ENCODE measurements at regions not wholly inside any gene's neighbourhood (a gene's known extent, or its start where the extent isn't known, plus 50 kb on each side); places are given as distances from the start of the nearest gene placed in this dataset.
"Not testable (repeated sequence)": the region's sequence is repeated elsewhere in the genome, so short reads cannot be mapped to it uniquely, and the experiment has no call there.

DNA sequence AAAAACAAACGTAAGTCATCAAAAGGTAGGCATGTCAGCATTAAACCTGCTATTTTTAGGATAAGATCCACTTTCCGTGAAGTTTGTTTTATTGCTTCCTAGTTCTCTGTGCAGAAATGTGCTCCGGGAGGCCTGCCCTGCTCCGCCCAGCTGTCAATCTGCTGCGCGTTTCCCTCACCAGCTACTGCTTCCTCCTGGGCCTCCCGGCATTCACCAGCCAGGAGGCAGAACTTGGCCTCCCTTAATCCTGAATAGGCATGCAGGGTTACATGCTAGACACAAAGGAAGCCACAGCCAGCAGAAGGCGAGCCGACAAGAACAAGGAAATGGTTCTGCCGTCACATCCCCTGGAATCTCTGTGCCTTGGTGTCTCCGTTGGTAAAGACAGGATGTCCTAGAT lies 386.2 kb downstream of the IRS2 start:
- no peak for DNase-seq (ENCODE audit: low read depth in 3 of 3)

DNA sequence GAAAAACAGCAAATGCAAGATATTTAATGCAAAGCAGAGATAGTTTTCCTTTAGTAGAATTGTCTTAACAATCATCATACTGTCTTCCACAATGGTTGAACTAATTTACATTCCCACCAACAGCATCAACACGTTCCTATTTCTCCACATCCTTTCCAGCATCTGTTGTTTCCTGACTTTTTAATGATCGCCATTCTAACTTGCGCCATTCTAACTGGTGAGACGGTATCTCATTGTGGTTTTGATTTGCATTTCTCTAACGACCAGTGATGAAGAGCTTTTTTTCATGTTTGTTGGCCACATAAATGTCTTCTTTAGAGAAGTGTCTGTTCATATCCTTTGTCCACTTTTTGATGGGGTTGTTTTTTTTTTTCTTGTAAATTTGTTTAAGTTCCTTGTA lies 388.3 kb downstream of the IRS2 start:
- not testable (repeated sequence) for DNase-seq (ENCODE audit: low read depth in 3 of 3)

DNA sequence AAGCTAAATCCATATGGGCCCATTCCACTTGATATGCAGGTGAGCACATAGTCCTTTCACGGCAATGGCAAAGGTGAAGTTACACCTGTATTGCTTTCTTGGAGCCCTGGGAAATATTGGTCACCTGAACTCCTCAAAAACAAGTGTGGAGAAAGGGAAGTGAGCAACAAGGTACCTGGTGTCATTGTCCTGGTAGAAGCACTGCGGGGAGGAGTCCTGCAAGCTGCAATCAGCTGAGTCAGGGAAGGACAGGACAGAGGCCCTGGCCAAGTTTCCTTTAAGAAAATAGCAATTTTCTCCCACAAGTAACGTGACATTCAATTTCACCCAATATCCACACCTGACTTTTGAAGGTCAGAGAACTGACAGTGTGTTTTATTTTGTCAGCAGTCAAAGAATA lies 389.1 kb downstream of the IRS2 start:
- DNase-seq (ENCODE audit: low read depth in 3 of 3), result no peak

DNA sequence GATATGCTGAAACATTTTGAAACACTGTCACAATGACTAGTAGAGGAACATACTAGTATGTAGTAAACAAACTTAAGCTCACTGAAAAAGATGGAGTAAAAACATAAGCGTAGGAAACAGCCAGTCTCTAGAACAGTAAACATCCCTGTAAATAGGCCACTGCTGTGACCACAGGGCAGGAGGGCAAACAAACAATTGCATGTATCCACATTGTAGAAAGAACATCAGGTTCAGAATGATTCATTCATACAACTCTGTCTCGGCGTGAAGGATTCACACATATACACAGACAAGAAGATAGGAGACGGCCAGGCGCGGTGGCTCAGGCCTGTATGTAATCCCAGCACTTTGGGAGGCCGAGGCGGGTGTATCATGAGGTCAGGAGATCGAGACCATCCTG lies 390.1 kb downstream of the IRS2 start:
- no peak for DNase-seq (ENCODE audit: low read depth in 3 of 3)

DNA sequence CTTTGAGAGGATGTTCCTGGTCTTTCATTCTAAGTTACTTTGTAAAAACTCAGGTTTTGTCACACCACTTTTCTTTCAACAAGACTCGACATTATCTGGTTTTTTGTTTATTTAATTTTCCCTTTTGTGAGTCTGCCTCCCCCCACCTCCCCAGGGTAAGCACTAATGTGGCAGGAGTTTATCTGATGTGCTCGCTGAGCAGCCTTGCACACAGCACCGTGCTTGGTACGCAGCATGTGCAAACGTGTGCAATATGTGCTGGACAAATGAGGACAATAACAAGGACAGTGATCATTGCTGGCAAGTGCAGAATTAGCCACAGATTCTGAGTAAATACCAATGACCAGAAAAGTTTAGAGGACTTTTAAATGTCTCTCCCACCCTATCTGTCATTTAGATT lies 391.4 kb downstream of the IRS2 start:
- no peak for DNase-seq (ENCODE audit: low read depth in 3 of 3)

DNA sequence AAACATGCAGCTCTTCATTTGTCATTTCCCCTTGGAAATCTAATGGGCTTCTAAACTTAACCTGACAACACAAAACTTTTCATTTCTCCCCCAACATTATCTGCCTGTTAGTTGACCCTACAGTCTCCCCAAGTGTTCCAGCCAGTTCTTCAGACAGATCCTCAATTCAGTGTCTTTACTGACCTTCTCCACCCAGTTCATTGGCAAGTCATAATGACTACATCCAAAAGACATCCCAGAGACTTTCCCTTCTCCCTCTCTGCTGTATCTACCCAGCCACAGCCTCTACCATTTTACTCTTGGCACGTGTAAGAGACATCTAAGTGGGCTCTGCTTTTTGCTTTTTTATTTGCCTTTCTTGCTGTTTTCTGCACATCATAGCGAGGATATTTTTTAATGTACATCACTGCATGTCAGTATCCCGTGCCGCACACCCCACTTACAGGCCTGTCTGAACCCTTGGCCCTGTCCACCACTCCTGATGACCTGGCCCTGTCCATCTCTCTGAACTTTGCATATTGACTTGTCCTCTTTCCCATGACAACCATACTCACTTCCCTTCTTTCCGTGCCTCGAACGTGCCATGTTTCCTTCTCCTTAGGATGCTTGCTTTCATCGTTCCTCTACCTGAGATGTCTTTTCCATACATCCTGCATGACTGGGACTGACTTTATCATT lies 391.9 kb downstream of the IRS2 start:
- DNase-seq (ENCODE audit: low read depth in 3 of 3), result no peak

DNA sequence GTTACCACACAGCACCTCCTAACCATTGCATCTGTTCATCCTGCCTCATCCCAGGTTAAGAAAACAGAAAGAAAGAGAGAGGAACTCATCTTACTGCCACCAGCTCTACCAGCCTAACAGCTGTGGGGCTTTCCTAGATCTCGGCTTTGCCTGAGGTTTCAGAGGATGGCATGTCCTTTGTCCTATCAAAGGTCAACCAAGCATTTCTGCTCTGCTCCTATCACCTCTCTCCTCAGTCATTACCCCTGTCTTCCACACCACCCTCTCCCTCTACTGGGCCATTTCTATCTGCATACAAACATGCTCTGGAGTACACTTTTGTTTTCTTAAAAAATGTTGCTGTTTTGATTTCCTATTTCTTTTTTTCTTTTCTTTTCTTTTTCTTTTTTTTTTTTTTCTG lies 393.3 kb downstream of the IRS2 start:
- DNase-seq (ENCODE audit: low read depth in 3 of 3), result no peak

DNA sequence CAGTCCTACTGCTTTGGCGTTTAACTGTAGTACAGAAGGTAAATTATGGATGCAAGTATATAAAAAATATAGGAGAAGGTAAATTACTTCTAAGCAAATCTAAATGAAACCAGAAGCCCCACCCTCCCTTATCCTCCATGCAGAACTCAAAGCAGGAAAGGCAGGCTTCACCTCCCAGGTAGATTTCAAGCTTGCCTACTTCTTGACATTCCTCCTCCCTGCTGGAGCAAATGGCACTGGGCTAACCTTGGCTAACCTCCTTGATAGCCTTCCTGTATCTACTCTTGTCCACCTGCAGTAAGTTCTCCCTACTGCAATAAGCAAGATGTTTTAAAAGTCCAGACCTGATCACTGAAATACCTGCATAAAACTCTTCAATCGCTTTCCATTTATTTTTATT lies 396.0 kb downstream of the IRS2 start:
- DNase-seq (ENCODE audit: low read depth in 3 of 3), result no peak

DNA sequence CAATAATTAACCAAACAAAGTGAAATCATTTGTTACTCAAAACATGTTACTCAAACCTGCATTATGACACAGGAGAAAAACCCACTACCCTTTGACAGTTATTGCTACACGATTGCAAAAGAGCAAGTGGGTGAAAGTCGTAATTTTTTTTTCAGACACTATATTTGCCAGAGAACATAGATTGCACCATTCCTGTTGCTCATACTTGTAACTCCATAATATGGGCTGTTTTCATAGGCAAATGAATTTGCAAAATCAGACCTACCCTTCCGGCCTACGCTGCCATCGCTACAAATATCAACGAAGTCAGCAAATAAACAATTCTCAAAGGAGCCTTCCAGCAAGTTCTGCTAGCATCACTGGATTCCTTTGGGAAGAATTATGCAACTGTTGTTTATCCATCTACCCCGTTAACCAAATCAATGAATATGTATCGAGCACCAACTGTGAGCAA lies 396.5 kb downstream of the IRS2 start:
- DNase-seq (ENCODE audit: low read depth in 3 of 3), result no peak

DNA sequence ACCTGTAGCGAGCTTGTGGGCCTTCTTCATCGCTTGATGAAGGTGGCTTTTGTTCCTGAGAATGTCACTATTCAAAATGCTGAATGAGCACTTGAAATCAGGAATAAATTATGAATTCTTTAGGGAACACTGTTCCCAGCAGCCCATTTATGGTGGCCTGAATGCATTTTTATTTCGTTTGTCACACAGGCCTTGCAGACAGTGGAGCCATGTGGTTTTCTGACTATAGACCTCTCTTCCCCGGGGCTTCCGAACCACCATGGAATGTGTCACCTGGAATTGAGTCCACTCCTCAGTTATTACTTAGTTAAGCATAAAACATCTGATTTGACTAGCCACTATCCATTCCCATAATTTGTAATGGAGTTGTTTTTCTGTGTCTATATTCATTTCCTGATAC lies 396.9 kb downstream of the IRS2 start:
- no peak for DNase-seq (ENCODE audit: low read depth in 3 of 3)

DNA sequence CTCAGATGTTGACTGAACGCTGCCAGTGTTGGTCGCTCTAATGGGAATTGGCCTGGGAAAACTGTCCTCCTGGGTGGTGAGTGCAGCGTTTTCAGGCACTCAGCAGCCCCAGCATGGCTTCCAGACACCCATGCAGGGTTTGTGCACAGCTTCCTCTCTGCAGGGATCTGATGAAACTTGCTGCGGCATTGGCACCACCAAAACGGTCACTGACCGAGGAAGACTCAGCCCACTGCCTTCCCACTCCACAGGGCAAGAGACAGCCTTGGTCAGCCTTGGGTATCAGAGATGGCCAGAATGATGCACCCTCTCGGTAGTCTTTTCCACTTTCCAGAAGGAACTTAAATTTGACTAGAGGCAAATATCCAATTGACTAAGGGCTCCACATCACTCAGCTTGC lies 398.9 kb downstream of the IRS2 start:
- DNase-seq (ENCODE audit: low read depth in 3 of 3), result no peak

DNA sequence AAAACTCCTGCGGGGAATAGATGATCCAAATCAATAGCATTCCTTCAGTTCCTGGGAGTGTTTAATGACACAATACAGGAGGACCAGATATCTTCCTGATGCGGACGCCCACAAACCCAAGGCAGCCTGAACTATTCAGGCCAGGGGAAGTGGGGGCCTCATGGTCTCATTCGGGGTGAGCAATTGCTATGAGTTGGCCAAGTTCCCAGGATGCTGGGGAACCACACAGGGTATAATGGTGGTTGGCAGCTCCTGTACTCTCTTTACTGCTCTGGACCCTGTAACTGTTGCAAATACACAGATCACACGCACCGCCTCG lies 401.2 kb downstream of the IRS2 start:
- no peak for DNase-seq (ENCODE audit: low read depth in 3 of 3)

DNA sequence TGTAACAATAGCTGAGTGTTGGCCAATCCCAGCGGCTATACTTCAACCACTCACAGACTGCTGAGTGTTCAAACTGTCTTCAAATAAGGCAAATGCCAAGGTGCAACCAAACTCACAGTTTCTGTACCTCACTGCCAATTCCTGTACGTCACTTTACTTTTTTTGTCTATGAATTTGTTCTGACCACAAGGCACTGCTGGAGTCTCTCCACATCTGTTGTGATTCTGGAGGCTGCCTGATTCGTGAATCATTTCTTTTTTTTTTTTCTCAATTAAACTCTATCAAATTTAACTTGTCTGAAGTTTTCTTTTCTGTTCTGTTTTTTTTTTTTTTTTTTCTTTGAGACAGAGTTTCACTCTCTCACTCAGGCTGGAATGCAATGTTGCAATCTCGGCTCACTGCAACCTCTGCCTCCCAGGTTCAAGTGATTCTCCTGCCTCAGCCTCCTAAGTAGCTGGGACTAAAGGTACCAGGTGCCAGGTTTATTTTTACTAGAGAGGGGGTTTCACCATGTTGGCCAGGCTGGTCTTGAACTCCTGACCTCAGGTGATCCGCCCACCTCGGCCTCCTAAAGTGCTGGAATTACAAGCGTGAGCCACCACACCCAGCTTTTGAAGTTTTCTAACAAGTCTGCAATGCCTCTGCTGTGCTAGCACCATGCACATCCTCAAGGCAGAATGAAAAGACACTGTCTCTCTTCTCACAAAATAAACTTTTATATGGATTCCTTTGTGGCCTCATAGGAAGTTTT lies 401.7 kb downstream of the IRS2 start:
- DNase-seq (ENCODE audit: low read depth in 3 of 3), result no peak

DNA sequence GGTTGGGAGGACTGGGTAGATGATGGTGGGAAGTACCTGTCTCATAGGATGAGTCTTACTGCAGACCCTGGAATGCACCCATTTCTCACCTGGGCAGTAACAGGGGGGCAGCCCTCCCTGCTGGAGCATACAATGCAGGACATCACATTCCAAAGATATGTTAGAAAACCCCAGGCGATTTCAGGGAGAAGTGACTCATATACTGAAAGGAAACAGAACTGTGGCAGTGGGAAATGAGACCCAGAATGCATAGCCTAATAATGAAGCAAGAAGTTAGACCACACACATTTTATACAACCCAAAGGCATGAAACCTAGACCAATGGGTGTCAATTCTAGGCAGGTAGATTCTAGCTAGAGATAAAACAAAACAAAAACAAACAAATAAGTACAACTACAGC lies 402.7 kb downstream of the IRS2 start:
- DNase-seq (ENCODE audit: low read depth in 3 of 3), result no peak

DNA sequence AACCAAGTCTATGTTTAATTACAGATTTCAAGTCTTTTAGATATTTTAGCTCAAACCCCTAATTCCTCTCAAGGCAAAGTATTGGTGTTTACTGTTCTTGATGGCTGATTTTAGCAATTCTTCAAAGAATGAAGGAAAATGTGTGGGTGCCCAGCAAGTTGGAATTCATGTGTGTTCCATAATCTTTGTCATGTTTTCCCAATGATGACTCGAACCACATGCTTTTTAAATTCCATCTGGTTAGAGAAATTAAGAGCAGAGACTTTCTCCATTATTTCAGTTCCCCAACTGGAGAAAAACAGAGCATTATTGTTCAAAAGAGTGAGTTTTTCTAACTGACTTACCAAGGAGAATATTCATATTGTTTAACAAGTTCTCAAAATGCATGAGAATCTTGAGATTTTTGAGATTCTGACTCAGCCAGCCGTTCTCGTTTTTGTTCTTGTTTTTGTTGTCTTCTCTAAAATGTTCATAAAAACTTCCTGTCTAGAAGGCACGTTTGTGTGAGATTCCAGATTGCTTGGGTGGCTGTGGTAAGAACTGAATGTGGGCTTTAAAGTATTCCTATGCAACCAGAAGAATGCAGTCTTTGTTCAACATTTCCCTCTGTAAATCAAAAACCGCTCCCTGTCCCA lies 404.7 kb downstream of the IRS2 start:
- no peak for DNase-seq (ENCODE audit: low read depth in 3 of 3)

DNA sequence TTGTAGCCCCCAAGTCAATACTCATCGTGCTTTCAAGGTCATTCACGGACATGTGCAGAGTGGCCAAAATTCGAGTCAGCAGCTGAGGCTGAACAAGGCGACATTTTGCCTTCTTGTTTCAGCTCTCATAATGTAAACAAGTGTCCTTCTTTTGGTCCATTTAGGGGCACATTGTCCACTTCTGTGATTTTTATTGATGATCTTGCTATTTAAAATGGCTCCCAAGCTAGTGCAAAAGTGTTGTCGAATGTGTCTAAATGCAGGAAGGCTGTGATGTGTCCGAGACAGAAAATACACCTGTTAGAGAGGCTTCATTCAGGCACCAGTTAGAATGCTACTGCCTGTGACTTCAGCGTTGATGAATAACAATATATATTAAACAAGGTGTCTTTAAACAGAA lies 405.9 kb downstream of the IRS2 start:
- DNase-seq (ENCODE audit: low read depth in 3 of 3), result no peak

DNA sequence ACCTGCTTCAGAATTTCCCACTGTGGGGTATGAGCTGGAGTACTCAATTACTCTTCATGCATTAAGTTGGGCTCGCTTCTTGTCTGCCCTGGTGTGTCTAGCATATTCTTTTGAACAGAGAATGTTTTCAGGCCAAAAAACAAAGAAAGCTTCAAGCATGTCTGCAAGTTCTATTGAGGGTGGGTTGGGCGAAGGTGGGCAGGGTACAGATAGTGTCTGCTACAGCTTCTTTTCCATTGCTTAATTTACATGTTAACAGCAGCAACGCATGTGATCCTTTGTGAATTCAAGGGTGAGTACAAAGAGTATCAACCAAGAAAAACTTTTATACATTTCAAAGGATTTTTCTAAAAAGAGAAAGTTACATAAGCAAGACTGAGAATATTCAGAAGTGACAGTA lies 406.5 kb downstream of the IRS2 start:
- DNase-seq (ENCODE audit: low read depth in 3 of 3), result no peak

DNA sequence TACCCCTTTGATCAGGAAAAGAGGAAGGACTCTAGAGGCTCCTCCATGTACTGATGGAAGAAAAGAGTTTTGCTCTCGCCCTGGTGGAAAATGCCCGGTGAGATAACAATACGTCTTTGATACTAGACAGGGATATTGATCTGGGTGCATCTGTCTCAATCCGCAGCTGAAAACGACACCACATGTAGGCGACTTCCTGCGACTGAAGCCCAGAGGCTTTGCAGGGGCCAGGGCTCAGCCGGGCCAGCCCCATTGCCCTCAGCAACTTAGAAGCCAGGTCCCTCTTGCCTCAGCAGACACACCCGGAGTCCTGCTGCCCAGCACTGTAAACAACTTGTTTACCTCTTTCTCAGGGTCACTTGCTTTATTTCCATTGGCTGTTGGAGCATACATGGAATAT lies 409.4 kb downstream of the IRS2 start:
- DNase-seq (ENCODE audit: low read depth in 3 of 3), result no peak

DNA sequence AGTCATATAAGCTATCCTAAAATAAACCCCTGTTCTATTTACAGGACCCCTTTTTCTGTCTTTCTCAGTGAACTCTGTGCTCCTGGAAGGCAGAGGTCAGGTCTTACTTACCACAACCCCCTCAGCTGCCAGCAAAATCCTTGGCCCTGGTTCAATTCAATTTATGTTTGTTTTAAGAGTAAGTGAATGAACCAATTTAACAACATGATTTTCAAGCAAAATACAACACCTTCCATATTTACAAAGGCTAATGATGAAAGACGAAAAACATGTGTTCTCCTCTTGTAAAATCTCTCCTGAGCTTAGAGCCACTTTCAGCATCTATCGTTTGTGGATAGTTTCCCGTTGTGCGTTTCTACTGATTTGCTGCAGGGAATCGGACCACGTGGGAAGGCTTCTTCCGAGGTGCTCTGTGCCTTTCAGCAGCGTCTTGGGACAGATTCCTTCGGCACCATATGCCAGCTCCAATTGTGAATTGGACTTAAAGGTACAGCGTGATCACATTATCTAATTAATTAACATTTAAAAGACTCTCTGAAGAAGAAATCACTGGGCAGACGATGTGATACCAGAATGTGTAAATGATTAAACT lies 411.7 kb downstream of the IRS2 start:
- no peak for DNase-seq (ENCODE audit: low read depth in 3 of 3)

DNA sequence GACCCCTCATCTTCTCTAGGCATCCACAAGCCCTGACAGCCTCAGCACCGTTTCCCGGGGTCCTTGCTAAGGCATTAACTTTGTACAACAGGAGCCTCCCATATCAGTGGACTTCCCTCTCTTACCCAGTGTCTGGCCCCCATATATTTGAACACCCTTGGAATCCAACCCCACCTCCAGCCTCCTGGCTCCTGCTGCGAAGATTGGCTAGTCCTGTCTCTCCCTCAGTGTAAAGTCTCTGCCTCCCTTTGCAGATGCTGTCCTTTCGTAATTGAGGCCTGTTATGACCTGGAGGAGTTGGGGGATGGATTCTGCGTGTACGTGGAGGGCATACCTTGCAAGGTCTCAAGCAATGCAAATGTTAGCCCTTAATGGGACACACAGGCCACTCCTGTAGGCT lies 413.7 kb downstream of the IRS2 start:
- no peak for DNase-seq (ENCODE audit: low read depth in 3 of 3)

DNA sequence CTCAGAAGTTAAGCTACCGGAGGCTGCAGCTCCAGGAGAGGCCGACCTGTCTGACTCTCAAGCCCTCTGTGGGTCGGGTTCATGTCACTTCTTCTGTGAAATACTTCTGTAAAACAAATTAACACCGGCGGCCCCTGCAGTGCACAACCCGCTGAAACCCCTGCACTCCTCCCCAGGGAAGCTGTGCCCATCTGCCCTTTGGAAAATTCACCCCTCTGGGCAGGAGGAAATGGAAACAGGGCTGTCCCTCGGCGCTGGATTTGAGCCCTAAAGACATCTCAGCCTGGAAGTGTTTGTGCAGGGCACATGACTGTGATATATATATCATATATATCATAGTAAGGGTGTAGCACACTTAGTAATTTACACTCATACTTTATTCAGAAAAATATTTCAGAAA lies 415.3 kb downstream of the IRS2 start:
- no peak for DNase-seq (ENCODE audit: low read depth in 3 of 3)

DNA sequence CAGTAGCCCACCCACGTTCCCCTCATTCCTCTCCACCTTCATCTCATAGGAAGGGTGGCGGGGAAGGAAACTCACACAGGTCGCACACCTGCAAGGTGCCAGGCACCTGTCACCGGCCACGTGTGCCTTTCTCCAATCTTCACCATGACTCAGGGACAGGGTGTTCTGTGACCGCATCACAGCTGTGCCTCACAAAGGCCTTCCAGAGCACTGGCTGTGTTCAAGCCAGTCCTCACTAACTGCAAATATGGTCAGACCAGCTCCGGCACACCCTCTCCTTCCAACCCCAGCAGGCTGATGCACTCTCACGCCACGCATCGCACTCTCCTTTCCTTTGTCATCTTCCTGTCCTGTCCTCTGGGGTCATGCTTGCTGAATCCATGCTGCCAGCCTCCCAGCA lies 415.9 kb downstream of the IRS2 start:
- DNase-seq (ENCODE audit: low read depth in 3 of 3), result no peak

Data from stimulated activated CD4-positive, alpha-beta T cell treated with anti-CD3 and anti-CD28 coated beads, TNF-alpha, amount 100 ng/mL, for 24 hours (primary cell).